MM.1S (cell line): ENCODE measurements at regions not wholly inside any gene's neighbourhood (a gene's known extent, or its start where the extent isn't known, plus 50 kb on each side); places are given as distances from the start of the nearest gene placed in this dataset.

ENCODE experiments used
- CTCF ChIP-seq: fragments of 300-600 bp; sonication (generic); IDR thresholded peaks from 2 replicates; pipeline ENCODE4 v1.5.1; 2016; ENCODE audit warnings: antibody characterized with exemption, low read length, mixed read lengths
- EZH2 ChIP-seq: fragments of 300-600 bp; sonication (generic); optimal IDR thresholded peaks from 2 replicates; pipeline ENCODE3; 2017; ENCODE audit warnings: low read depth, mild to moderate bottlenecking, antibody characterized with exemption, low read length, mixed read lengths

DNA sequence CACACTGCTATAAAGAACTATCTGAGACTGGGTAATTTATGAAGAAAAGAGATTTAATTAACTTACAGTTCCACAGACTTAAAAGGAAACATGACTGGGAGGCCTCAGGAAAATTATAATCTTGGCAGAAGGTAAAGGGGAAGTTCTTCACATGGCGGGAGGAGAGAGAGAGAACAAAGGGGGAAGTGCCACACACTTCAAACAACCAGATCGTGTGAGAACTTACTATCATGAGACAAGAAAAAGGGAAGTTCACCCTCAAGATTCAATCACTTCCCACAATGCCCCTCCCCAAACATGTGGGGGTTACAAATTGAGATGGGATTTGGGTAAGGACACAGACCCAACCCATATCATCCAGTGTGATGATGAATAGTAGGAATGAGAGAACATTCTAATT, 366.5 kb downstream of the LRFN5 start:
- TF ChIP-seq CTCF (no peak), EZH2 (no peak)
